Progenitor cell of endocrine pancreas (in vitro differentiated cells): ENCODE measurements at regions not wholly inside any gene's neighbourhood (a gene's known extent, or its start where the extent isn't known, plus 50 kb on each side); places are given as distances from the start of the nearest gene placed in this dataset.

Experiments
- DNase-seq: peaks from one replicate; pipeline ENCODE4 v3.0.0; 2021; ENCODE audit warnings: low spot score; ENCODE audit not compliant: unreplicated experiment
- H3K27ac Mint-ChIP-seq: 2 replicates; pipeline ENCODE4 v1.8.0; 2021; ENCODE audit warnings: mild to moderate bottlenecking, moderate library complexity, mixed read lengths
- H3K27me3 Mint-ChIP-seq: 2 replicates; pipeline ENCODE4 v1.8.0; 2021; ENCODE audit warnings: mixed read lengths
- H3K36me3 Mint-ChIP-seq: 2 replicates; pipeline ENCODE4 v1.8.0; 2022; ENCODE audit warnings: mixed read lengths; ENCODE audit not compliant: insufficient read depth
- H3K4me1 Mint-ChIP-seq: 2 replicates; pipeline ENCODE4 v1.8.0; 2021; ENCODE audit warnings: low read depth, mixed read lengths
- H3K4me3 Mint-ChIP-seq: 2 replicates; pipeline ENCODE4 v1.8.0; 2021; ENCODE audit warnings: low read depth, mild to moderate bottlenecking, moderate library complexity, mixed read lengths
- H3K9me3 Mint-ChIP-seq: 2 replicates; pipeline ENCODE4 v1.8.0; 2021; ENCODE audit warnings: low read depth, mixed read lengths
- CTCF ChIP-seq: fragments of 200-600 bp; sonication (generic); IDR thresholded peaks from one replicate; pipeline ENCODE4 v1.5.0; 2021; ENCODE audit warnings: antibody characterized with exemption, mild to moderate bottlenecking; ENCODE audit not compliant: unreplicated experiment

GRCh38 chr10:23568996-23569395 lies 130.1 kb downstream of the OTUD1 start:
- H3K9me3 Mint-ChIP-seq: peaks cover 29% of the 10 kb centered on the region
- H3K4me3 Mint-ChIP-seq: no peak overlapping the region
- H3K4me1 Mint-ChIP-seq: peaks cover 12% of the 10 kb centered on the region
- peaks cover 7% of the 10 kb centered on the region for H3K27me3 Mint-ChIP-seq
- no peak overlapping the region for H3K27ac Mint-ChIP-seq
- peaks cover 1% of the 10 kb centered on the region for H3K36me3 Mint-ChIP-seq
- TF ChIP-seq CTCF: no peak
- no peak for DNase-seq

GRCh38 chr10:23571884-23572283 lies 133.0 kb downstream of the OTUD1 start:
- Mint-ChIP-seq H3K4me3 (no peak overlapping the region), H3K27me3 (no peaks in the 10 kb centered on the region)

GRCh38 chr10:23581906-23582450 lies 143.1 kb downstream of the OTUD1 start:
- TF ChIP-seq CTCF: no peak
- Mint-ChIP-seq H3K4me1 (no peaks in the 10 kb centered on the region), H3K4me3 (no peak overlapping the region), H3K36me3 (no peaks in the 10 kb centered on the region), H3K27ac (no peak overlapping the region), H3K27me3 (peaks cover 26% of the 10 kb centered on the region), H3K9me3 (no peaks in the 10 kb centered on the region)
- no peak for DNase-seq

More at GRCh38 chr10:23571884-23572283, 133.0 kb downstream of the OTUD1 start:
- DNase-seq: no peak
- Mint-ChIP-seq H3K9me3 (peaks cover 19% of the 10 kb centered on the region), H3K27ac (no peak overlapping the region), H3K4me1 (peaks cover 11% of the 10 kb centered on the region), H3K36me3 (peaks cover 1% of the 10 kb centered on the region)
- TF ChIP-seq CTCF: no peak

GRCh38 chr10:23584396-23584795 lies 145.5 kb downstream of the OTUD1 start:
- H3K36me3 Mint-ChIP-seq: no peaks in the 10 kb centered on the region
- peaks cover 7% of the 10 kb centered on the region for H3K9me3 Mint-ChIP-seq
- no peak overlapping the region for H3K27ac Mint-ChIP-seq
- no peak overlapping the region for H3K4me3 Mint-ChIP-seq
- TF ChIP-seq CTCF: no peak
- no peaks in the 10 kb centered on the region for H3K4me1 Mint-ChIP-seq
- peaks cover 22% of the 10 kb centered on the region for H3K27me3 Mint-ChIP-seq
- no peak for DNase-seq

GRCh38 chr10:23585186-23585585 lies 146.3 kb downstream of the OTUD1 start:
- no peak overlapping the region for H3K4me3 Mint-ChIP-seq
- H3K9me3 Mint-ChIP-seq: peaks cover 7% of the 10 kb centered on the region
- no peak overlapping the region for H3K27ac Mint-ChIP-seq
- H3K4me1 Mint-ChIP-seq: no peaks in the 10 kb centered on the region
- no peak for TF ChIP-seq CTCF
- DNase-seq: no peak
- H3K27me3 Mint-ChIP-seq: peaks cover 20% of the 10 kb centered on the region
- no peaks in the 10 kb centered on the region for H3K36me3 Mint-ChIP-seq
